HEK293 (cell line): ENCODE measurements at regions not wholly inside any gene's neighbourhood (a gene's known extent, or its start where the extent isn't known, plus 50 kb on each side); places are given as distances from the start of the nearest gene placed in this dataset.

Source experiments
- CTCF ChIA-PET: fragments of 350-600 bp; formaldehyde crosslinking; extraction: SDS; loops from one replicate; lab custom pipeline; 2021; ENCODE audit warnings: antibody characterized with exemption; lab: Yijun Ruan, JAX
- POLR2A ChIA-PET: fragments of 300-600 bp; formaldehyde crosslinking; extraction: SDS; loops from one replicate; lab custom pipeline; 2020; ENCODE audit warnings: antibody characterized with exemption, inconsistent platforms; lab: Yijun Ruan, JAX
- H3K27ac ChIP-seq: fragments of 200-500 bp; sonication (Bioruptor generic); 2 replicates; pipeline ENCODE4 v1.5.1; 2014; ENCODE audit warnings: low read depth, low read length, control low read depth, inconsistent platforms; ENCODE audit errors: extremely low read depth
- H3K36me3 ChIP-seq, 2 experiments: fragments of 200-500 bp in 1 of 2; sonication (Bioruptor generic) in 1 of 2; 1 replicate in 1 of 2; 2 replicates in 1 of 2; pipeline ENCODE4 v1.5.1; 2014 to 2017; ENCODE audit warnings: inconsistent platforms in 2 of 2, low read length in 2 of 2; ENCODE audit not compliant: control insufficient read depth in 2 of 2, insufficient read depth in 1 of 2
- H3K4me1 ChIP-seq: fragments of 200-500 bp; sonication (Bioruptor generic); 2 replicates; pipeline ENCODE4 v1.5.1; 2014; ENCODE audit warnings: mild to moderate bottlenecking, low read length, inconsistent platforms; ENCODE audit not compliant: control insufficient read depth, insufficient read depth
- H3K4me3 ChIP-seq: 2 replicates; pipeline ENCODE4 v1.5.1; 2011; ENCODE audit warnings: low read depth, mild to moderate bottlenecking, control low read depth, low read length, moderate library complexity
- H3K9me3 ChIP-seq: fragments of 200-500 bp; sonication (Bioruptor generic); 2 replicates; pipeline ENCODE4 v1.5.1; 2014; ENCODE audit warnings: low read depth, low read length, inconsistent platforms; ENCODE audit not compliant: control insufficient read depth, insufficient read depth
- FEZF1 ChIP-seq: fragments of 450-650 bp; formaldehyde crosslinking; IDR thresholded peaks from 2 replicates; pipeline ENCODE4 v1.5.1; 2016; ENCODE audit warnings: missing biosample characterization, missing genetic modification characterization
- HOXC10 ChIP-seq: sonication (generic); formaldehyde crosslinking; IDR thresholded peaks from 2 replicates; pipeline ENCODE4 v1.8.1; 2023; ENCODE audit warnings: mild to moderate bottlenecking, missing genetic modification reagents
- OVOL3 ChIP-seq: fragments of 450-650 bp; formaldehyde crosslinking; IDR thresholded peaks from 2 replicates; pipeline ENCODE4 v1.5.1; 2016; ENCODE audit warnings: missing biosample characterization, missing genetic modification characterization
- REST ChIP-seq: fragments of 450-650 bp; formaldehyde crosslinking; IDR thresholded peaks from 2 replicates; pipeline ENCODE4 v1.5.1; 2016; ENCODE audit warnings: missing biosample characterization, missing genetic modification characterization
- YY2 ChIP-seq: fragments of 450-650 bp; formaldehyde crosslinking; IDR thresholded peaks from 2 replicates; pipeline ENCODE4 v1.5.1; 2016; ENCODE audit warnings: missing biosample characterization, missing genetic modification characterization
- ZBTB17 ChIP-seq: fragments of 450-650 bp; formaldehyde crosslinking; IDR thresholded peaks from 2 replicates; pipeline ENCODE4 v1.5.1; 2016; ENCODE audit warnings: missing biosample characterization, missing genetic modification characterization
- ZNF148 ChIP-seq: fragments of 450-650 bp; formaldehyde crosslinking; IDR thresholded peaks from 2 replicates; pipeline ENCODE4 v1.5.0; 2017; ENCODE audit warnings: missing biosample characterization, missing genetic modification characterization, borderline replicate concordance
- ZNF19 ChIP-seq: fragments of 450-650 bp; formaldehyde crosslinking; IDR thresholded peaks from 2 replicates; pipeline ENCODE4; 2016; ENCODE audit warnings: missing biosample characterization, missing genetic modification characterization, low read depth
- ZNF211 ChIP-seq: fragments of 450-650 bp; formaldehyde crosslinking; IDR thresholded peaks from 2 replicates; pipeline ENCODE4 v1.5.1; 2016; ENCODE audit warnings: low read depth, missing biosample characterization, missing genetic modification characterization
- ZNF223 ChIP-seq: fragments of 450-650 bp; formaldehyde crosslinking; IDR thresholded peaks from 2 replicates; pipeline ENCODE4 v1.5.1; 2016; ENCODE audit warnings: missing biosample characterization, missing genetic modification characterization
- ZNF37A ChIP-seq: fragments of 450-650 bp; IDR thresholded peaks from 2 replicates; pipeline ENCODE4 v1.5.1; 2018; ENCODE audit warnings: missing biosample characterization, missing genetic modification characterization
- ZNF404 ChIP-seq: fragments of 450-650 bp; formaldehyde crosslinking; IDR thresholded peaks from 2 replicates; pipeline ENCODE4 v1.5.1; 2017; ENCODE audit warnings: missing biosample characterization, missing genetic modification characterization
- ZNF426 ChIP-seq: fragments of 450-650 bp; formaldehyde crosslinking; IDR thresholded peaks from 2 replicates; pipeline ENCODE4 v1.5.1; 2017; ENCODE audit warnings: missing biosample characterization, missing genetic modification characterization, mild to moderate bottlenecking, inconsistent platforms, moderate library complexity
- ZNF514 ChIP-seq: fragments of 450-650 bp; formaldehyde crosslinking; IDR thresholded peaks from 2 replicates; pipeline ENCODE4 v1.5.1; 2016; ENCODE audit warnings: missing biosample characterization, missing genetic modification characterization
- ZNF529 ChIP-seq: fragments of 450-650 bp; formaldehyde crosslinking; IDR thresholded peaks from 2 replicates; pipeline ENCODE4 v1.5.1; 2017; ENCODE audit warnings: missing genetic modification characterization, missing biosample characterization; ENCODE audit not compliant: insufficient replicate concordance
- ZNF530 ChIP-seq: fragments of 450-650 bp; formaldehyde crosslinking; IDR thresholded peaks from 2 replicates; pipeline ENCODE4 v1.5.1; 2016; ENCODE audit warnings: low read depth, missing biosample characterization, missing genetic modification characterization
- ZNF544 ChIP-seq: fragments of 450-650 bp; formaldehyde crosslinking; IDR thresholded peaks from 2 replicates; pipeline ENCODE4 v1.5.0; 2017; ENCODE audit warnings: missing biosample characterization, missing genetic modification characterization
- ZNF561 ChIP-seq: fragments of 450-650 bp; IDR thresholded peaks from 2 replicates; pipeline ENCODE4 v1.5.1; 2018; ENCODE audit warnings: missing biosample characterization, missing genetic modification characterization, borderline replicate concordance
- ZNF600 ChIP-seq: fragments of 450-650 bp; formaldehyde crosslinking; IDR thresholded peaks from 2 replicates; pipeline ENCODE4 v1.5.1; 2016; ENCODE audit warnings: missing biosample characterization, missing genetic modification characterization
- ZNF670 ChIP-seq: fragments of 450-650 bp; formaldehyde crosslinking; IDR thresholded peaks from 2 replicates; pipeline ENCODE4 v1.5.1; 2016; ENCODE audit warnings: missing biosample characterization, missing genetic modification characterization, low read depth
- ZSCAN16 ChIP-seq: fragments of 450-650 bp; formaldehyde crosslinking; IDR thresholded peaks from 2 replicates; pipeline ENCODE4 v1.5.1; 2016; ENCODE audit warnings: missing biosample characterization, missing genetic modification characterization
- ZXDB ChIP-seq: fragments of 450-650 bp; formaldehyde crosslinking; IDR thresholded peaks from 2 replicates; pipeline ENCODE4 v1.5.1; 2016; ENCODE audit warnings: missing biosample characterization, missing genetic modification characterization

- H3K4me3 ChIP-seq = no peak overlapping the region
- no peak for TF ChIP-seq ZNF404
- TF ChIP-seq ZNF426 (tag by site-specific recombination) = no peak
- TF ChIP-seq FEZF1 (tag by site-specific recombination) = no peak
- TF ChIP-seq ZNF529 (tag by site-specific recombination) = no peak
- no peak for TF ChIP-seq OVOL3 (tag by site-specific recombination)
- TF ChIP-seq ZNF37A (tag by site-specific recombination) = no peak
- TF ChIP-seq REST (tag by site-specific recombination) = no peak
- TF ChIP-seq ZNF600 = no peak
- no peak for TF ChIP-seq ZXDB (tag by site-specific recombination)
- TF ChIP-seq ZNF670 (tag by site-specific recombination) = no peak
- no peak for TF ChIP-seq ZNF561
- TF ChIP-seq, all 188 proteins: peak for 0
- Histone ChIP-seq H3K9me3 (no peaks in the 10 kb centered on the region), H3K36me3 (no peaks in the 10 kb centered on the region), H3K27ac (no peak overlapping the region), H3K4me1 (no peaks in the 10 kb centered on the region)
- ChIA-PET POLR2A (no interaction called here), CTCF (interaction anchor here (0.5 kb wide), 1 partner anchor 939 kb away, joined by 3 read pairs; no protein-coding TSS in a partner anchor)
Measured at GRCh38 chr11:79794057-79794456, 353.2 kb upstream of the TENM4 start.

GRCh38 chr11:79786961-79787360, 346.1 kb upstream of the TENM4 start:
- no peak for TF ChIP-seq ZNF148 (tag by site-specific recombination)
- no peak for TF ChIP-seq ZNF19
- no peak for TF ChIP-seq ZNF530
- no peak for TF ChIP-seq ZBTB17
- no peak for TF ChIP-seq ZNF544 (tag by site-specific recombination)
- TF ChIP-seq ZSCAN16 (tag by site-specific recombination) = no peak
- TF ChIP-seq YY2 = no peak
- no peak for TF ChIP-seq ZNF514 (tag by site-specific recombination)
- no peak for TF ChIP-seq ZNF223
- TF ChIP-seq ZNF211 = no peak
- no peak for TF ChIP-seq HOXC10
- Histone ChIP-seq H3K36me3 (no peaks in the 10 kb centered on the region), H3K27ac (no peak overlapping the region), H3K4me1 (no peaks in the 10 kb centered on the region), H3K9me3 (no peaks in the 10 kb centered on the region), H3K4me3 (no peak overlapping the region)
- CTCF ChIA-PET = interaction anchor here (0.7 kb wide), 3 partner anchors 144 to 480 kb away, joined by 3 read pairs; no protein-coding TSS in a partner anchor
- POLR2A ChIA-PET = no interaction called here
